K562 (cell line): ENCODE measurements at regions not wholly inside any gene's neighbourhood (a gene's known extent, or its start where the extent isn't known, plus 50 kb on each side); places are given as distances from the start of the nearest gene placed in this dataset.

ENCODE experiments used
- EZH2 ChIP-seq: IDR thresholded peaks from 2 replicates; pipeline ENCODE4 v1.6.1; 2012; ENCODE audit warnings: low read depth, mild to moderate bottlenecking, inconsistent platforms, low read length, borderline replicate concordance
- HDAC2 ChIP-seq: fragments of 450-650 bp; IDR thresholded peaks from 2 replicates; pipeline ENCODE4 v1.6.1; 2016; ENCODE audit warnings: mild to moderate bottlenecking
- KDM4B ChIP-seq, 2 experiments: fragments of 450-650 bp in 1 of 2; sonication (generic) in 1 of 2; IDR thresholded peaks; 2 replicates each; pipeline ENCODE4 v1.6.1; 2016 to 2017; ENCODE audit warnings: borderline replicate concordance in 2 of 2, antibody characterized with exemption in 1 of 2, low read depth in 1 of 2, mild to moderate bottlenecking in 1 of 2
- ZC3H11A ChIP-seq: IDR thresholded peaks from 2 replicates; pipeline ENCODE4 v1.6.1; 2012; ENCODE audit warnings: low read depth, low read length, improper control_type of control experiment
- TF ChIP-seq, protein P1 (sequence below), 3 experiments: IDR thresholded peaks in 2 of 3; conservative IDR thresholded peaks in 1 of 3; 2 replicates each; pipeline ENCODE4 v1.5.1; 2011 to 2012; ENCODE audit warnings: low read length in 3 of 3, mild to moderate bottlenecking in 3 of 3, control low read depth in 2 of 3, improper control_type of control experiment in 1 of 3, inconsistent platforms in 1 of 3, low read depth in 1 of 3, mixed read lengths in 1 of 3, moderate library complexity in 1 of 3; ENCODE audit not compliant: insufficient read depth in 2 of 3

DNA sequence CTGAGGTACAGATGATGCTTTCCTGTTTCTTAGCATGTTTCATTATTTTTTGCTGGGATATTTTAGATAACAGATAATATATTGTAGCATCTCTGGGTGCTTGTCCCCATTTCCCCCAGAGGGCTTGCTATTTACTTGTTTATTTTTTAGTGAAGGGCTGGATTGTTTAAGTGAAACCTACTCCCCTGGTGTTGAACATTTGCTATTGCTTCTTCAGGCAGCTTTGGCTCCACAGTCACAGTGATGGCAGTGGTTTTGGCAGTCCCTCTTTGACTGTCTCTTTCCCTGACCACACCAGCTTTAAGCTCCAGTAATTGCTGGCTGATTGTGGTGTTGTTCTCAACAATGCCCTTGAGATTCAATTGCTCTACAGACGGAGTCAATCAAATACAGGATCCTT, 128.9 kb downstream of the KLF13 start:
- TF ChIP-seq, protein P1, sequence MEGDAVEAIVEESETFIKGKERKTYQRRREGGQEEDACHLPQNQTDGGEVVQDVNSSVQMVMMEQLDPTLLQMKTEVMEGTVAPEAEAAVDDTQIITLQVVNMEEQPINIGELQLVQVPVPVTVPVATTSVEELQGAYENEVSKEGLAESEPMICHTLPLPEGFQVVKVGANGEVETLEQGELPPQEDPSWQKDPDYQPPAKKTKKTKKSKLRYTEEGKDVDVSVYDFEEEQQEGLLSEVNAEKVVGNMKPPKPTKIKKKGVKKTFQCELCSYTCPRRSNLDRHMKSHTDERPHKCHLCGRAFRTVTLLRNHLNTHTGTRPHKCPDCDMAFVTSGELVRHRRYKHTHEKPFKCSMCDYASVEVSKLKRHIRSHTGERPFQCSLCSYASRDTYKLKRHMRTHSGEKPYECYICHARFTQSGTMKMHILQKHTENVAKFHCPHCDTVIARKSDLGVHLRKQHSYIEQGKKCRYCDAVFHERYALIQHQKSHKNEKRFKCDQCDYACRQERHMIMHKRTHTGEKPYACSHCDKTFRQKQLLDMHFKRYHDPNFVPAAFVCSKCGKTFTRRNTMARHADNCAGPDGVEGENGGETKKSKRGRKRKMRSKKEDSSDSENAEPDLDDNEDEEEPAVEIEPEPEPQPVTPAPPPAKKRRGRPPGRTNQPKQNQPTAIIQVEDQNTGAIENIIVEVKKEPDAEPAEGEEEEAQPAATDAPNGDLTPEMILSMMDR (IDR thresholded peaks at IDR 0.05 in 2 of 3, conservative IDR thresholded peaks at IDR 0.05 in 1 of 3; ENCODE audit: insufficient read depth in 2 of 3, low read depth in 1 of 3, low read length in 3 of 3), result no peak
- no peak for TF ChIP-seq ZC3H11A
- TF ChIP-seq KDM4B (IDR thresholded peaks at IDR 0.05; ENCODE audit: borderline replicate concordance in 2 of 2, low read depth in 1 of 2), result no peak
- no peak for TF ChIP-seq HDAC2
- TF ChIP-seq EZH2, result no peak
